Left forelimb (tissue), 1 donor: ENCODE measurements at regions not wholly inside any gene's neighbourhood (a gene's known extent, or its start where the extent isn't known, plus 50 kb on each side); places are given as distances from the start of the nearest gene placed in this dataset.
"Not testable (repeated sequence)": the region's sequence is repeated elsewhere in the genome, so short reads cannot be mapped to it uniquely, and the experiment has no call there.

Experiments used
- DNase-seq: peaks from one replicate; pipeline ENCODE4 v3.0.0-alpha.2; 2018; ENCODE audit warnings: low spot score

DNA sequence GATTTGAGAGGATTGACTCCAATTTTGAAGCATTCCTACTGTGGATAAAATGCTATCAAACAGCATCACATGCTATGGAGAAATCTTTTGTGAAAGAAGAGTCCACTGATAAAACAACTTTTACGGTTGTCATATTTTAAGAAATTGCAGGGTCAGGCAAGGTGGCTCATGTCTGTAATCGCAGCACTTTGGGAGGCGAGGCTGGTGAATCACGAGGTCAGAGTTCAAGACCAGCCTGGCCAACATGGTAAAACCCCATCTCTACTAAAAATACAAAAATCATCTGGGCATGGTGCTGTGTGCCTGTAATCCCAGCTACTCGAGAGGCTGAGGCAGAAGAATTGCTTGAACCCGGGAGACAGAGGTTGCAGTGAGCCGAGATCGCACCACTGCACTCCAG is 338.8 kb upstream of the SOX9 start:
- not testable (repeated sequence) for DNase-seq

DNA sequence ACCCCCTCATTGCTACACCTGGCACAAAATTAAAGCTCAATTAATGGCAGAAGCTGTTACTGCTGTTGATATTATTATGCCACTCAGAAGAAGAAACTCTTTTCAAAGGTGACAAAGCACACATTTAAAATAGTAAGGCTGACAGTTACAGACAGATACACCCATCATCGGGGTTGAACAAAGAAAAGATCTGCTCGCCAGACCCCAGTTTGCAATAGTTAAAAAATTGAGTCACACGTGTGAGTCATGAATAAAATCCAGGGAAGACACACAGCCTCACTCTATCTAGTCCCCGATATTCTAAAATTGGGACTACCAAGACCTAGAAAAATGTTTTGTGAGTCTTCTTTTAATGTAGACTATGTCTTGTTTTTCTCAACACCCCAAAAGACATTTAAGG is 330.0 kb upstream of the SOX9 start:
- no peak for DNase-seq

DNA sequence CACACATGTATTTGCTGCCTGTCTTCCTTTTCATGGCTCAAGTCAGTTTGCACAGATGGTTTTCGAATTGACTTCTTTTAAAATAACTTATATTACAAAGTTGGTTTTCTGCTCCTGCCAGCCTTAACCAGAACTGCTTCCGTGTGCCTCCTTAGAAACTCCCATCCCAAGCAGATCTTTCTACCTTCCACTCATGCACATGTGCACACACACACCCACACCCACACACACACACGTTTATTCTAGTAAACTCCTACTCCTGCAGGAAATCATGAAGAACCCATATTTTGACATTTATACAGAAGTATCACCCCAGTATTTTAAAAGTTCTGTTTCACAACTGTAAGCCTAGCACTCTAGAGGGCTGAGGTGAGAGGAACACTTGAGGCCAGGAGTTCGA is 329.5 kb upstream of the SOX9 start:
- DNase-seq = no peak

DNA sequence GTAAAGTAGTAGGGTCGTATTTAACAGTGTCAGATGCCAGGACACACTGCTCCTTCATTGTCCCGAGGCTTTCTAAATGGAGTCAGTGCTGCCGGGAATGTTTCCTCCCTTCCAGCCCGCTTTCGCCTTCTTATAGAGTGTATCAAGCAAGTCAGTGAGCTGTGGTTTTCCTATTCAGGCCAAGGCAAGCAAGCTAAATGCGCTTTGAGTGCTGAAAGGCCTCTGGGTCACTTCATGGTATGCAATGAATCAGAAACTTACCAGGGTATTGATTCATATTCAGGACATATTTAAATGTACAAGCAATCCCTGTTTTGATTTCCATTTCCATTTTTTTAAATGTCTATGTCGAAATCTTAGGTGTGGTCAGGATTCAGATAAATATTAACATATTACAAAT is 327.9 kb upstream of the SOX9 start:
- no peak for DNase-seq

DNA sequence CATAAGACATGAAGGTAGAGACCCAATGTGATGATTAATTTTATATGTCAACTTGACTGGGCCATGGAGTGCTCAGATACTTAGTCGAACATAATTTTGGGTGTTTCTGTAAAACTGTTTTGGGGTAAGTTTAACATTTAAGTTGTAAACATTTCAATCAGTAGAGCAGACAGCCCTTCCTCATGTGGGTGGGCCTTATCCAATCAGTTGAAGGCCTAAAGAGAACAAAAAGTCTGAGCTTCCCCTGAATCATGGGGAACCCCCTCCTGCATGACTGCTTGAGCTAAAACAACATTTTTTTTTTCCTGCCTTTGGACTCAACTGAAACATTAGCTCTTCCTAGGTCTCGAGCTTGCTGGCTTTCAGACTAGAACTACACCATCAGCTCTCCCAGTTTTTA is 327.3 kb upstream of the SOX9 start:
- no peak for DNase-seq

DNA sequence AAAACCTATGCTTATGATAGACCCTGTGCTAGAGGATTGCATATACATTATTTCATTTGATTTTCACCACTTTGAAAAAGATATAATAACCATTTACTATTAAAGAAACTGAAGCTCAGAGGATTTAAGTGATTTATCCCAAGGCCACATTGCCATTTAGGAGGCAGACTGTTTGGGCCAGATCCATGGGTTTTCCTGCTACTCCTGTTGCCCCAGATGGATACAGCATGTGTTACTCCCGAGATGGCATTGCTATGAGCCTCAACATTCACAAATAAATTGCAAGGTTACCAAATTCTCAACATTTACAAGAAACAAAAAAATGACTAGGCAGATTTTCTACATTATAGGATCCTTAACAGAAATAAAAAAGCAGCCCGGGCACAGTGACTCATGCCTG is 322.1 kb upstream of the SOX9 start:
- DNase-seq = no peak

DNA sequence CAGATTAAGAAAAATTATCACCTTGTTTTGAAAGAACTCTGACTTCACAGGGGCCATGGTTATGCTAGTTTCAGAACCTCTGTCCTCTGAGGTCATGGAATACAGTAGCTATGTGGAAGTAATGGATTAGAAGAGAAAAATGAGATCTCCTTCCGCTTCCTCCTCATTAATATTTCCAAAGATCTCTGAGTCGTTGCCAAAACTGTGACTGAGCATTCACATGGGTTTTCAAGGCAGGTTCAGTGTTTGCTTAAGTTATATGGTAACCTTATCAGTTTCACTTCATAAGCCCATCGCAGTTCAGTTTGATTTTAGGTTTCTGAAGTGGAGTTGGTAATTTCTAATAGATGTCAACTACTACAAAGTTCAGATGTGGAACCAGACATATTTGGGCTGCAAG is 321.2 kb upstream of the SOX9 start:
- DNase-seq = no peak

DNA sequence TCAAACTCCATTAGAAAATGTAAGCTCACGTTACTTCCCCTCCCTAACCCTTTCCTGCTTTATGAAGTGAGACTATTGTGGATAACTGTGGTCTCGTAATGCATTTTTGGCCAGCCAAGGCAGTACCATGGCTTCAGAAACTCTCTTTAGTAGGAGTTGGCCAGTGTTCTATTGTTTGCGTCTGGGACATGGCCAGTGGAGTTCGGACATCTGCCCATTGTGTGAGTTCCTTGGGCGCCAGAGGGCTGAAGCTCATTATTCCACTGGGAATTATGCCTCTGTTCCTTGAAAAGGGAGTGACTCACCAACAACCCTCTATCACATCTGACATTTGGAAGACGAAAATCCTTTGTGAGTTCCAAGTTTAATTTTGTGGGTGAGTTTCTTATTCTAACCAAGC is 319.5 kb upstream of the SOX9 start:
- DNase-seq = no peak

DNA sequence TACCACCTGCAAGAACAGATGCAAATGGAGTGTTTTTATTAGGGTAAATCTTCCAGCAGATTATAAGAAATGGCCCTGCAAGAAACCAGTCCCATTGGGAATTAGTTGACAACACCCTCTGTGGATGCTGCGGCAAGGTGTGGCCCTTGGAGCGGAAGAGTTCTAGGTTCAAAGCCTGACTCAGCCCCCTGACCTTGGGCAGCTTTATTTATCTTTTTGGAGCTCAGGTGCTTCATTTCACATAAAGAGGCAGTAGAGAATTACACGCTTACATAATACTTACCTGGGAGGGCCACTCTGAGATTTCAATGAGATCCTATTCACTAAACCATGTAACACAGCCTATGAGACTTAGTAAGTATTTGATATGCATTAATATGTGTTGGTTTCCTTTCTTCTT is 318.2 kb upstream of the SOX9 start:
- DNase-seq = no peak

DNA sequence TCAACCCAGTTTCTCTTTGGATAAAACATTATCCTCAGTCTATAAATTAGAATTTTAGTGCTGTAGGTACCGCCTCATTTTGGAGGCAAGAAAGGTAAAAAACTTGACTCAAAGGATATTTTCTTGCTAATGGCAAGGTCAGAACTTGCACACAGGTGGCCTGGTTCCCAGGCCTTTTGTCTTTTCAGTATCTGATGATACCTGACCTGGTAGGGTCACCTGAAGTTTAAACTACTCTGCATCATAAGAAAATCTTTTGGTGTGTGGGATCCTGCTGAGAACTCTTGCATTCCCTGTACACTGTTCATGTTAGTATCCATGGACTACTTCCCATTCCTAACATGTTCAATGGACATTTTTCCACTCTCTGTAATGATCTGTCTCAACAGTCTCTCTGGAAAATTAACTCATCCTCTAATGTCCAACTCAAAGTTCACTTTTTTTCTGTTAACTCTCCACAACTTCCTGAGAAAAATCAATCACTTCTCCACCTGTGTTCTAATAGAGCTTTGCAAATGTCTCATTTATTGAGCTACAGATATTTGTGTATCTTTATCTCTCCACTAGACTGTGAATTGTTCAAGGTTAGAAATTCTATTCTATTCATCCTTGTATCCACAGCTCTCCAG is 317.1 kb upstream of the SOX9 start:
- no peak for DNase-seq

DNA sequence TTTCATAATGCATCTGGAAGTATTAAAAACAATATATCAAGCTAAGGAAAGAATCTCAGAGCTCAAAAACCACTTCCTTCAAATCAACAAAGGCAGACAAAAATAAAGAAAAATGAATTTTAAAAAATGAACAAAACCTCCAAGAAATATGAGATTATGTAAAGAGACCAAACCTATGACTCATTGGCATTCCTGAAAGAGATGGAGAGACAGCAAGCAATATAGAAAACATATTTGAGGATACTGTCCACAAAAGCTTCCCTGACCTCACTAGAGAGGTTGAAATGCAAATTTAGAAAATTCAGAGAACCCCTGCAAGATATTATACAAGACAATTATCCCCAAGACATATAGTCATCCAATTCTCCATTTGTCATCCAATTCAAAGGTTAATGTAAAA is 311.3 kb upstream of the SOX9 start:
- no peak for DNase-seq

DNA sequence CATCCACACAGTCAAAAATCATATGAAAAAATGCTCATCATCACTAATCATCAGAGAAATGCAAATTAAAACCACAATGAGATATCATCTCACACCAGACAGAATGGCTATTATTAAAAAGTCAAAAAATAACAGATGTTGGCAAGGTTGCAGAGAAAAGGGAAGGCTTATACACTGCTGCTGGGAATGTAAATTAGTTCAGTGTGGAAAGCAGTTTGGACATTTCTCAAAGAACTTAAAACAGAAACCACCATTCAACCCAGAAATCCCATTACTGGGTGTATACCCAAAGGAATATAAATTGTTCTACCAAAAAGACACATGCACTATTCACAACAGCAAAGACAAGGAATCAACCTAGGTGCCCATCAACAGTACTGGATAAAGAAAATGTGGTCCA is 307.0 kb upstream of the SOX9 start:
- not testable (repeated sequence) for DNase-seq

DNA sequence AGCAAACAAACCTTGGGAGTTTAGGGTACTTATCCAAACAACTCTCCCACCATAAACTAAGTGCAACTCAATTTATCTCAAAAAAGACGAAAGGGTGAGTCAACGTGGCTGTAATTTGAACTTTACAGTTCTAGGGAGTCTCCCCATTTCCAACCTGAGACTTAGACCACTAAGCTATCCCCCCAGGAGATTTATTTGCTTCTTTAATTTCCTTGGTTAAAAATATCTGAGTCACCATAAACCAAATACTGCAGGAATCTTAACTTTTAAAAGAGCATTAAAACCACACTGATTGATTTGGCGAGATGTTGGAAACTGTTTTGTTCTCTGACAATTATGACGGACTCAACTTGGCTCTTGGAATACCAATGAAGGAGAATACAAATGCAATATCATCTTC is 299.3 kb upstream of the SOX9 start:
- no peak for DNase-seq

DNA sequence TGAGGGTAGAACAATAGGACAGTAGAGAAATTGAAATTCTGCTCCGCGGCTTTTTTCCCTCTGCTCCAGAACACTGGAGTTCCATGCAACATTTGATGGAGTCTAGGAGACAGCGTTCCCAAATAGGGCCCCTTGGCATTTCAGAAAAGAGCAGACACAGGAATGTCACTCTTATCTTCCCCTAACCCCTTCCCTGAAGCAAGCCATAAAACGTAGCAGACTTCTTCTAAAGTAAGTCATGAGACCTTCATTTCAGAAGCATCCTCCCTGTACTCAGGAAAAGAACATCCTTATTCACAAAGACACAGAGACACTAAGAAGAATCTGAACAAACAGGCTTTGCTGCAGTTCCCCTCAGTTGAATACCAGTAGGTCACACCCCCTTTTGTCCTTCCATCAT is 296.1 kb upstream of the SOX9 start:
- no peak for DNase-seq

DNA sequence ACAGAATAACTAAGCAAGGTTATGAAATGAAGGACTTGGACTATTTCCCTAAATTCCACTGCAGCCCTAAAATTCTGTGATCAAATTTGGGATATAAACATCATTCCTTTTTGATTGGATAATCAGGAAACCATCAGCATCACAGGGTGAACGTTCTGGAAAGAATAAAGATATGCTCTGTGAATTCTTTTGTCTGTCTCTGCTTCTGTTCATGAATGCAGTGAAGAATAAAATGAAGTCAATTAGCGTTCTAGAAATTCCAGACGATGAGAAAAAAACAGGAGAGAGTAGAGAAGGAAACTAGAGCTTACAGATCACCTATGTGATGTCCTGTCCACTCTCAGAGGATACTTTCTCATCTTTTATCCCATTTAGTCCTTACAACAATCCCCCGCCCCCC is 295.1 kb upstream of the SOX9 start:
- DNase-seq = no peak

DNA sequence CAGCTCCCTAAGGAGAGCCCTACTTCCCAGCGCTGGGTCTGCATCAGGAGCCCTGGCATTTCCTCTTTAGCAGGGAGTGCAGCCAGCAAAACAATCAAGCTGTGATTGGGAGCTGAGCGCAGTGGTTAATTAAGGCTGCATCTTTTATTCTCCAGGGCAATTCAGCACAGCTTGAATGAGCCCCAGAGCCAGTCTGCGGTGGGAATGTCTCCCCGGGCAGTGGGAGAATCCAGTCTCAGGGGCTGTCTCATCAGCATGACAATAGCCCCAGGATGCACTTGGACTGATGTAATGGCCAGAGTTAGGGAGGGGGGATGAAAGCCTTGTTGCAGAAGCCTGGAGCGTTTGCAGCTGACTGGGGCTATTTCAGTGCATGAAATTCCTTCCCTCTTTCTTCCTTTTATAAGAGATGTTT is 292.6 kb upstream of the SOX9 start:
- DNase-seq = no peak

DNA sequence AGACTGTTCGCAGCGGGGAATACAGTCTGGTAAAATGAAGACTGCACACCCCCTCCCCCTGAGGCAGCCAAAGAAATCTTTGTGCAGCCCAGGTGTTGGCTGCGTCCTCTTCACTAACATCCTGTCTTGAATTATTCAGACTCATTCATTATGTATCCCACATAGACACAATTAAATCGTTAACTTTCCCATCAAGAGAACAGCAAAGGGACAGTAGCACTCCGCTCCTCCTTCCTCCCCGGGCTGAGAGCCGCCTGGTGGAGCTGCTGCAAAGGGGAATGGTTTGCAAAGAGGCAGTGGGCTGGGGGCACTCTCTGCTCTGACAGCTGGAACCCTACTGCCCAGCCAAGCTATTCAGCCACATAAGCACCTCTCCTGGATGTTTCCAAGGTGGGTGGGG is 290.0 kb upstream of the SOX9 start:
- no peak for DNase-seq

DNA sequence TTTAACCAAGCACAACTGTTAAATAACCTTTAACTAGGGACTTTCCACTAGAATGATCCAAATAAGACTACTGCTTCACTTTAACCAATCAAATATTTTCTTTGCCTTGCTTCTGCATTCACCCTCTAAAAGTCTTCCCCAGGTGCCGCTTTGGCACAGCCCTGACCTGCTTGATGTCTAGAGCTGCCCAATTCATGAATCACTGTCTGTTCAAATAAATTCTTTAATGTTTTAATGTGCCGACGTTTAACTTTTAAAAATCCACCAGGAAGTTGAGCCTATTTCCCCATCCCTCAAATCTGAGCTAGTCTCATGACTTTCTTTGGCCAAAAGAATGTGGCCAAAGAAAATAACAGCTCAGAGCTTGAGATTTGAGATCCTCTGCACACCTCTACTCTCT is 277.8 kb upstream of the SOX9 start:
- no peak for DNase-seq

DNA sequence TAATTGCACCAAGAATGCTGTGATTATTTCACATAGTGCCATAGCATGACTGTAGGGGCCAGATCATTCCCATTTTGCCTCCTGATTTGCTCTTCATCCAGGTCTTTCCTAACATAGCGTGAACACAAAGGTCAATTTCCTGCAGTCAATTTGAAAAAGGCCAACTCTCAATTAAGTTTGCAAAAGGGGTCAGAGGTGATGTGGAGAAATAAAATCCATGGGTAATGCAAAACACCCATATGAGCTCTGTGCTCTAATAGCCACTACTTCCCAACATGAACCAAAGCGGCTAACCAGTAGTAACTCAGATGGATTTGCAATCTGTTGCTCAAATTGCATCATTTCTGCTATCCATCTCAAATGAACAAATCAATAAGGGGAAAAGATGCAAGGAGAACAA is 275.5 kb upstream of the SOX9 start:
- no peak for DNase-seq

DNA sequence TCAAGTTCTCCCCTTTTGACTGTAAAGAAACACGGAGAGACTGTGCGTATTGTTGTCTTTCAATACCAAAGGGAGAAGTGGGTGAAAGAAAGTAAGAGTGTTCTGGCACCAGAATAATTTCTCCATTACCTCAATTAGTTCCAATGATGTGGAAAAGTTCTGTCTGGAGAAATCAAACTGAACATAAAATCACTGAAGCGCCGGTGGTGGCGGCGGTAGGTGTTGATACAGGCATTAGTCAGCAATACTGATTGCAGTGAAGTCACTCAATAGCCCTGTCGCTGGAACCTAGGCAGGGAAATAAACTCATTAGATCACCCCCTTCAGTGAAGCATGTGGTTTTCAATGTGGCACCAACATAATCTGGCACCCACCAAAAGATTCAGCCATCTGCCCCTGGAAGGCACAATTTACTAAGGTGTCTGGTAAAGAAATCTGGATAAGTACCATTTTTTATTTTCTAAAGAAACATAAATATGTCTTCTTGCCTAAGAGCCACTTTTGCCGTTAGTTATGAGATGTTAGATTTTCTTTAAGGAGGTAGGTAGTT is 274.2 kb upstream of the SOX9 start:
- no peak for DNase-seq

DNA sequence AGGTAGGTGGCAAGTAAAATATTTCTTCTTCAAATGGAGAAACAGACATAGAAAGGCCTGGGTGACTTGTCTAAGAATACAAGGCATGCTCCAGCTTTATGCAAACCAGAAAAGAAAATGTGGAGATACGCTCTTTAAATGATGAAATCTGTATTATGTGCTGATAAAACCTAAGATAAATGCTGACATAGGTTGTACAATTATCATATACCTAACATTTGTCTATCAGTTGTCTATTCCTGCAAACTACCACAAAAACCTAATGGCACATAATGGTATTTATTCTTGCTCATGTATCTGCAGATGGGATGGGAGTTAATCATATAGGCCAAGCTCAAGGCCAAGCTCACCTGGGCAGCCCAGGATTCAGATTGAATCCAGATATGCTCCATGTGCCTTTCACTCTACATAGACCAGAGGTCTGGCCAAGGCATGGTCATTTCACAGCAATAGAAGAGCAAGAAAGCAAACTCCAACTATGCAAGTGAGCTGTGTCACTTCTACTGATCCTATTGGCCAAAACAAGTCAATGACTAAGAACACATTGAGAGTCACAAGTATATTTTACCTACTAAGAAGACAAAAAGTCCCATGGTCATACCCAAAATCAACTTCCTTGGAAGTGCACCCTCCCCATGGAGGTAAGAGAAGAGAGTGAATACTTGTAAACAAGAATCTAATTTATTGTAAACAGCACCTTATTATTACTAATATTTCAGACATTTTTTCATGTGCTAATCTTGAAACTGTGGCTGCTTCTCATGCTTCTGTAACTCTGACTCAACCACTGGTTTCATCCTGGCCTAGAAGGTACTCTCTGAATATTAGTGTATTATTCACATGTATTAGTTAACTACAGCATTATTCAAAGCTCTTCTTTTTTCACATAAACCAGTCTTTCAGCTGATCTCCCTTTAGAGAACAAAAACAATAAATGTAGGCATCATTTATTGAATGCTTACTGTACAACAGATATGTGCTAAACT is 270.7 kb upstream of the SOX9 start:
- DNase-seq = no peak

DNA sequence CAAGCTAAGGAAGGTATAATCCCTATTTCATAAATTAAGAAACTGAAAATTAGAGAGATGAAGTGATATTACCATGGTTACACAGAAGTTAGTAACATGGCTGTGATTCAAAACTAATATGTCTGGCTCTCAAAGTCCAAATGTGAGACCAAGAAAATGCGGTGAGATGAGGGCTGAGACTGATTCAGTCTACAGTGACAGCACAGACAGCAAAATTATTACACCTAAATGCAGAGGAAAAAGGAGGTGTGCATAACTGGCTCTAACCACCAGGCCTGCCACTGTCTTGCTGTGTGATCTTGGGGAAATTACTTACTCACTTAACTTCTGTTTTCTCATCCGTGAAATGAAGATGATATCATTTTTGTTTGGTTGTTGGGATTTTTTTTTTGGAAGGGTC is 270.0 kb upstream of the SOX9 start:
- DNase-seq = no peak

DNA sequence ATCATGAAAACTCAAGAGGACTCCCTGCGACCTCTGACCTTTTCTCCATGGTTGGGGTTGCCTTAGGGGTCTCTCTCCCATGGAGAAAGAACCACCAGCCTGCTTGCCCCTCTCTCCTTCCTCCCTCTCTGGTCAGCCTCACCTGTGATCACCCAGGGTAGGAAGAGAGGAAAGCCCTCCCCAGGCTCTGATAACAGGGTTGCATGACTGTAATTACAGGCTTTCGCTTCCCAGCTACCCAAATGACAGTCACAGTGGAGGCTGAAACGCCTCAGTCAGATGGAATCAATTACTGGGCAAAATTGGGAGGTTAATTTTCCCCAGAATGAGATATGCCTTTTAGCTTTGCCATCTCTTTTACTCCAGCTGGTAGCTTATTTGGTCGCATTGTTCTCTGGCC is 265.8 kb upstream of the SOX9 start:
- DNase-seq = no peak
